H9 (cell line): ENCODE measurements at regions not wholly inside any gene's neighbourhood (a gene's known extent, or its start where the extent isn't known, plus 50 kb on each side); places are given as distances from the start of the nearest gene placed in this dataset.
A peak's percentile ranks its signal among the peaks of the same experiment; 100 is the strongest.

ENCODE experiments used
- DNase-seq: peaks from one replicate; pipeline ENCODE4 v3.0.0-alpha.2; 2017
- H2AFZ ChIP-seq: one replicate; pipeline ENCODE4 v1.6.1; 2013; ENCODE audit warnings: mild to moderate bottlenecking, low read length, control low read depth, moderate library complexity
- H2AK5ac ChIP-seq: 2 replicates; pipeline ENCODE4 v1.6.1; 2013; ENCODE audit warnings: low read length, control low read depth, mixed read lengths; ENCODE audit not compliant: insufficient read length
- H2BK120ac ChIP-seq: one replicate; pipeline ENCODE4 v1.6.1; 2013; ENCODE audit warnings: low read depth, mild to moderate bottlenecking, low read length, control low read depth, inconsistent platforms; ENCODE audit not compliant: poor library complexity, severe bottlenecking
- H2BK12ac ChIP-seq: 2 replicates; pipeline ENCODE4 v1.6.1; 2013; ENCODE audit warnings: low read length, control low read depth, mixed read lengths, low read depth; ENCODE audit not compliant: insufficient read length
- H2BK15ac ChIP-seq: 2 replicates; pipeline ENCODE4 v1.6.1; 2013; ENCODE audit warnings: low read depth, low read length, control low read depth
- H2BK20ac ChIP-seq: one replicate; pipeline ENCODE4 v1.6.1; 2013; ENCODE audit warnings: low read depth, mild to moderate bottlenecking, low read length, control low read depth, inconsistent platforms; ENCODE audit not compliant: poor library complexity, severe bottlenecking
- H2BK5ac ChIP-seq: 2 replicates; pipeline ENCODE4 v1.6.1; 2013; ENCODE audit warnings: low read length, control low read depth, mixed read lengths; ENCODE audit not compliant: insufficient read length
- H3K14ac ChIP-seq: 2 replicates; pipeline ENCODE4 v1.6.1; 2013; ENCODE audit warnings: low read length, control low read depth; ENCODE audit not compliant: insufficient read depth
- H3K18ac ChIP-seq: 2 replicates; pipeline ENCODE4 v1.6.1; 2013; ENCODE audit warnings: low read depth, mild to moderate bottlenecking, mixed read lengths, low read length, control low read depth; ENCODE audit not compliant: insufficient read length
- H3K23ac ChIP-seq: 2 replicates; pipeline ENCODE4 v1.6.1; 2013; ENCODE audit warnings: low read length, control low read depth, mixed read lengths, low read depth; ENCODE audit not compliant: insufficient read length
- H3K23me2 ChIP-seq: 2 replicates; pipeline ENCODE4 v1.6.1; 2013; ENCODE audit warnings: low read depth, mild to moderate bottlenecking, mixed read lengths, low read length, control low read depth; ENCODE audit not compliant: insufficient read length, poor library complexity, severe bottlenecking
- H3K27ac ChIP-seq: 2 replicates; pipeline ENCODE4 v1.5.1; 2013; ENCODE audit warnings: low read length, control low read depth, mixed read lengths, low read depth; ENCODE audit not compliant: insufficient read length
- H3K27me3 ChIP-seq: 2 replicates; pipeline ENCODE4 v1.6.1; 2013; ENCODE audit warnings: low read length, control low read depth, inconsistent platforms; ENCODE audit not compliant: insufficient read depth
- H3K4ac ChIP-seq: 2 replicates; pipeline ENCODE4 v1.6.1; 2013; ENCODE audit warnings: low read depth, mild to moderate bottlenecking, control low read depth, inconsistent platforms, low read length, moderate library complexity
- H3K4me1 ChIP-seq: 2 replicates; pipeline ENCODE4 v1.6.1; 2013; ENCODE audit warnings: low read length, control low read depth, inconsistent platforms; ENCODE audit not compliant: insufficient read depth
- H3K4me2 ChIP-seq: 2 replicates; pipeline ENCODE4 v1.6.1; 2013; ENCODE audit warnings: low read length, control low read depth, mixed read lengths; ENCODE audit not compliant: insufficient read length, insufficient read depth
- H3K56ac ChIP-seq: 2 replicates; pipeline ENCODE4 v1.6.1; 2013; ENCODE audit warnings: low read depth, mild to moderate bottlenecking, mixed read lengths, low read length, control low read depth; ENCODE audit not compliant: insufficient read length
- H3K79me1 ChIP-seq: 2 replicates; pipeline ENCODE4 v1.6.1; 2013; ENCODE audit warnings: low read depth, mild to moderate bottlenecking, moderate library complexity, low read length, control low read depth, inconsistent platforms; ENCODE audit not compliant: insufficient read depth, poor library complexity, severe bottlenecking
- H3K79me2 ChIP-seq: 2 replicates; pipeline ENCODE4 v1.6.1; 2013; ENCODE audit warnings: low read length, control low read depth, inconsistent platforms; ENCODE audit not compliant: insufficient read depth
- H3K9ac ChIP-seq: 2 replicates; pipeline ENCODE4 v1.6.1; 2013; ENCODE audit warnings: low read length, control low read depth, mixed read lengths; ENCODE audit not compliant: insufficient read length; ENCODE audit errors: extremely low read depth
- H3K9me3 ChIP-seq: one replicate; pipeline ENCODE4 v1.6.1; 2013; ENCODE audit warnings: low read depth, low read length, inconsistent platforms; ENCODE audit not compliant: control insufficient read depth
- H3T11ph ChIP-seq: one replicate; pipeline ENCODE4 v1.6.1; 2013; ENCODE audit warnings: mild to moderate bottlenecking, low read length, control low read depth, inconsistent platforms
- H4K20me1 ChIP-seq: one replicate; pipeline ENCODE4 v1.6.1; 2013; ENCODE audit not compliant: control insufficient read depth, insufficient read length, insufficient read depth
- H4K5ac ChIP-seq: 2 replicates; pipeline ENCODE4 v1.6.1; 2013; ENCODE audit warnings: low read depth, mild to moderate bottlenecking, mixed read lengths, low read length, control low read depth; ENCODE audit not compliant: insufficient read length
- H4K8ac ChIP-seq: replicated peaks from 2 replicates; pipeline ENCODE4 v1.6.1; 2013; ENCODE audit warnings: low read length, control low read depth, mixed read lengths, low read depth; ENCODE audit not compliant: insufficient read length
- H4K91ac ChIP-seq: 2 replicates; pipeline ENCODE4 v1.6.1; 2013; ENCODE audit warnings: low read depth, mild to moderate bottlenecking, moderate library complexity, mixed read lengths, low read length, control low read depth; ENCODE audit not compliant: insufficient read length
- H3K27ac Mint-ChIP-seq, 3 experiments: 2 replicates in 2 of 3; 3 replicates in 1 of 3; pipeline ENCODE4 v1.8.0; 2020 to 2021; ENCODE audit warnings: mixed read lengths in 3 of 3, mild to moderate bottlenecking in 1 of 3, moderate library complexity in 1 of 3
- H3K27me3 Mint-ChIP-seq: 2 replicates; pipeline ENCODE4 v1.8.0; 2021; ENCODE audit warnings: low read depth, mild to moderate bottlenecking, moderate library complexity, mixed read lengths
- H3K36me3 Mint-ChIP-seq, 3 experiments: 2 replicates in 2 of 3; 3 replicates in 1 of 3; pipeline ENCODE4 v1.8.0; 2020 to 2021; ENCODE audit warnings: low read depth in 3 of 3, mixed read lengths in 3 of 3; ENCODE audit not compliant: insufficient read depth in 1 of 3
- H3K4me1 Mint-ChIP-seq, 2 experiments: 2 replicates each; pipeline ENCODE4 v1.8.0; 2020; ENCODE audit warnings: mixed read lengths in 2 of 2
- H3K4me3 Mint-ChIP-seq, 2 experiments: 2 replicates in 1 of 2; 3 replicates in 1 of 2; pipeline ENCODE4 v1.8.0; 2020 to 2021; ENCODE audit warnings: mild to moderate bottlenecking in 2 of 2, mixed read lengths in 2 of 2, moderate library complexity in 1 of 2
- H3K9me3 Mint-ChIP-seq, 2 experiments: 2 replicates in 1 of 2; 3 replicates in 1 of 2; pipeline ENCODE4 v1.8.0; 2020; ENCODE audit warnings: mild to moderate bottlenecking in 2 of 2, mixed read lengths in 2 of 2, moderate library complexity in 1 of 2
- CTCF ChIP-seq: fragments of 200-600 bp; sonication (generic); conservative IDR thresholded peaks from 3 replicates; pipeline ENCODE4 v1.8.0; 2021; ENCODE audit warnings: antibody characterized with exemption, mild to moderate bottlenecking
- WGBS: extraction: QIAGEN DNeasy Blood & Tissue Kit; methylation state at CpG from one replicate; pipeline ENCODE4 v1.1.7; 2013; ENCODE audit warnings: missing lambda C conversion rate, low lambda C conversion rate, mixed read lengths; ENCODE audit not compliant: insufficient read length; ENCODE audit errors: extremely low coverage; 5-methylcytosine and 5-hydroxymethylcytosine counted together

- no peak for TF ChIP-seq CTCF
- no peak overlapping the region for H4K91ac ChIP-seq
- no peak overlapping the region for H3K56ac ChIP-seq
- no peak overlapping the region for H3K9ac ChIP-seq
- H3K18ac ChIP-seq, result peak overlapping the region; percentile 11
- H3K4me2 ChIP-seq, result no peak overlapping the region
- H2AK5ac ChIP-seq, result no peak overlapping the region
- no peaks in the 10 kb centered on the region for H4K20me1 ChIP-seq
- no CpG with 5 or more reads among the region's 7 CpGs for WGBS
- H3T11ph ChIP-seq, result no peak overlapping the region
- no peak overlapping the region for H2BK5ac ChIP-seq
- peak overlapping the region; percentile 82 to 94 (median 83) for H3K27ac Mint-ChIP-seq
- H2BK20ac ChIP-seq, result no peak overlapping the region
- H4K5ac ChIP-seq, result no peak overlapping the region
- no peaks in the 10 kb centered on the region for H3K9me3 Mint-ChIP-seq
- H3K36me3 Mint-ChIP-seq, result no peaks in the 10 kb centered on the region
- H2BK120ac ChIP-seq, result no peak overlapping the region
- no peak overlapping the region for H2BK15ac ChIP-seq
- no peak overlapping the region for H3K4me3 Mint-ChIP-seq
- H3K23me2 ChIP-seq, result no peaks in the 10 kb centered on the region
- no peak overlapping the region for H2BK12ac ChIP-seq
- H2AFZ ChIP-seq, result peak overlapping the region; percentile 91
- no peak overlapping the region for H4K8ac ChIP-seq
- no peaks in the 10 kb centered on the region for H3K9me3 ChIP-seq
- H3K4ac ChIP-seq, result no peak overlapping the region
- peak; percentile 74 for DNase-seq
- no peaks in the 10 kb centered on the region for H3K79me1 ChIP-seq
- H3K27ac ChIP-seq, result peak overlapping the region; percentile 82
- peaks cover 12 to 13% of the 10 kb centered on the region in 2 experiments for H3K4me1 Mint-ChIP-seq
- H3K14ac ChIP-seq, result no peak overlapping the region; the same call in 1 of the 2 replicates
- peaks cover 7% of the 10 kb centered on the region; the same call in 1 of the 2 replicates for H3K4me1 ChIP-seq
- no peaks in the 10 kb centered on the region for H3K27me3 Mint-ChIP-seq
- H3K27me3 ChIP-seq, result no peaks in the 10 kb centered on the region
- no peaks in the 10 kb centered on the region for H3K79me2 ChIP-seq
- no peak overlapping the region for H3K23ac ChIP-seq
These were observed 463.5 kb upstream of the RGMB start for GRCh38 chr5:98309785-98310598.
